ENCODE measurements at regions not wholly inside any gene's neighbourhood (a gene's known extent, or its start where the extent isn't known, plus 50 kb on each side); places are given as distances from the start of the nearest gene placed in this dataset.

GRCh38 chr16:88323546-88324330 lies 59.0 kb upstream of the ZNF469 start:
- CTCF ChIA-PET, result no interaction called here
- dilution Hi-C loops (cut with MboI; ENCODE audit: extremely low pct_ligation_motif_present, low sequenced_read_pairs) (no loop called here), intact Hi-C loops (cut with micrococcal nuclease) (no loop called here)

More at GRCh38 chr16:88323546-88324330, 59.0 kb upstream of the ZNF469 start:
- no peak overlapping the region for H2AFZ ChIP-seq (ENCODE audit: low read depth, low read length)
- no TSS peak for BruUV-seq (replicated peaks)
- DNase-seq (ENCODE audit: low read depth, low spot score), result no peak
- H3K36me3 ChIP-seq (ENCODE audit: control insufficient read depth in 2 of 2, extremely low read depth in 1 of 2, insufficient read depth in 2 of 2, low read length in 2 of 2), result no peaks in the 10 kb centered on the region
- H3K27me3 ChIP-seq (ENCODE audit: control insufficient read depth in 2 of 2, insufficient read depth in 2 of 2, low read length in 2 of 2), result no peaks in the 10 kb centered on the region
- no peak for FAIRE-seq
- H3K4me3 ChIP-seq (replicated peaks in 1 of 3; ENCODE audit: insufficient read depth in 1 of 3, low read depth in 1 of 3, low read length in 3 of 3), result no peak overlapping the region
- TF ChIP-seq MYC (IDR thresholded peaks at IDR 0.05; ENCODE audit: low read depth, low read length), result no peak
- TF ChIP-seq FOS (IDR thresholded peaks at IDR 0.05; ENCODE audit: borderline replicate concordance, insufficient read depth, low read length), result no peak
- no peak for TF ChIP-seq MAX (IDR thresholded peaks at IDR 0.05; ENCODE audit: insufficient read depth, insufficient read length)
- no peak for TF ChIP-seq JUN (IDR thresholded peaks at IDR 0.05; ENCODE audit: borderline replicate concordance, insufficient read depth, insufficient read length, low read depth)
- TF ChIP-seq POLR2A (IDR thresholded peaks at IDR 0.05; ENCODE audit: low read depth, low read length), result no peak
- no peak for TF ChIP-seq GATA2 (IDR thresholded peaks at IDR 0.05; ENCODE audit: insufficient read depth, insufficient read length, low read depth, low read length)
- TF ChIP-seq EZH2 (IDR thresholded peaks at IDR 0.05; ENCODE audit: borderline replicate concordance, low read depth, low read length, severe bottlenecking), result no peak
- TF ChIP-seq POLR2AphosphoS5 (IDR thresholded peaks at IDR 0.05; ENCODE audit: insufficient read depth, low read depth, low read length), result no peak
- no peak for TF ChIP-seq CTCF (IDR thresholded peaks at IDR 0.05; ENCODE audit: extremely low read depth in 1 of 2, insufficient read depth in 1 of 2, low read depth in 1 of 2, low read length in 2 of 2)
- no peak overlapping the region for H3K9ac ChIP-seq (replicated peaks; ENCODE audit: extremely low read depth, insufficient read depth, low read length)
- H3K9me1 ChIP-seq (replicated peaks; ENCODE audit: control insufficient read depth, extremely low read depth, insufficient read depth, low read length), result no peaks in the 10 kb centered on the region
- H4K20me1 ChIP-seq (replicated peaks; ENCODE audit: control insufficient read depth, extremely low read depth, insufficient read depth, low read length), result no peaks in the 10 kb centered on the region
- H3K4me2 ChIP-seq (ENCODE audit: insufficient read depth, low read length), result no peak overlapping the region
- H3K27ac ChIP-seq (ENCODE audit: insufficient read depth, low read depth, low read length), result no peak overlapping the region
- POLR2A ChIA-PET, result no interaction called here
- no peaks in the 10 kb centered on the region for H3K9me3 ChIP-seq (replicated peaks; ENCODE audit: control insufficient read depth, insufficient read depth, low read length)
- H3K79me2 ChIP-seq (ENCODE audit: control insufficient read depth, insufficient read depth, low read length), result no peaks in the 10 kb centered on the region
- H3K4me1 ChIP-seq (ENCODE audit: control insufficient read depth, extremely low read depth, insufficient read depth, low read length), result no peaks in the 10 kb centered on the region
